Uterus (tissue), 2 donors: ENCODE measurements at regions not wholly inside any gene's neighbourhood (a gene's known extent, or its start where the extent isn't known, plus 50 kb on each side); places are given as distances from the start of the nearest gene placed in this dataset.

Source experiments
- POLR2A ChIP-seq, 2 donors: fragments of 450-650 bp; IDR thresholded peaks; one replicate each; pipeline ENCODE4 v1.6.1; 2016; ENCODE audit warnings: antibody characterized with exemption in 2 of 2, mild to moderate bottlenecking in 1 of 2, moderate library complexity in 1 of 2
- TF ChIP-seq, protein P1 (sequence below), 4 experiments: fragments of 200-600 bp in 2 of 4; fragments of 450-650 bp in 2 of 4; sonication (generic) in 2 of 4; IDR thresholded peaks; one replicate each; pipeline ENCODE4 v1.5.1; 2016 to 2019; ENCODE audit warnings: antibody characterized with exemption in 4 of 4, mild to moderate bottlenecking in 2 of 4, moderate library complexity in 1 of 4

DNA sequence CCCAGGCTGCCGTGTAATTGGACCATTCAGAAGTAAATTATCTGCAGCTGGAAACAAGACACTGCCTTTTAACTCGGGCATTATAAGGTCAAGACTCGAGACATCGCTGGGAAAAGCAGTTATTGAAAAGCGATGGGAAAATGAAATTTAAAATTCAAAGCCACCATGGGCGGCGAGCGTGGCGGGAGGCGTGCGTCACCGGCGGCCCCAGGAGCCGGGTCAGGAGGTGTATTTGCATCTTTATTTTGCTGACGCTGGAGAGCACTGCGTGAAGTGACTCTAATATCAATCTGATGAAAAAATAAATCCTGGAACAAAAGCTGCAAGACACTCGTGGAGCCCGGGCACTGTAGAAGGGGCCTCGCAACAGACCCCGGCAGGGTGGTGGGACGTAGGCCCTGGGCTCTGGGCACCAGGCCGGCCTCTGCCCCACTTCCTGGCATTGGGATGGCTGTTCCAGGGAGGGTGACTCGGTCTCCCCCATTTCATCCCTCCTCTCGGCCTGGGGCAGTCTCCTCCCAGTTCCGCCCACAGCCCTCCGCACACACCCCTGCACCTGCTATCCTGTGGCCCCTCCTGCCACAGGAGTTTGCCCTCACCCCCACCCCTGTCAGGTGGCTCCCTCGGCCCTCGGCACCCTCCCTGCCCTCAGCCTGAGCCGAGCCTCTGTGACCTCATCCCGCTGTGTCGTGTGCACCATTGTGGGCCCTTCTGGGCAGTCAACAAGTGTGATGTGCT is 196.2 kb downstream of the KIF26A start:
- TF ChIP-seq, protein P1, sequence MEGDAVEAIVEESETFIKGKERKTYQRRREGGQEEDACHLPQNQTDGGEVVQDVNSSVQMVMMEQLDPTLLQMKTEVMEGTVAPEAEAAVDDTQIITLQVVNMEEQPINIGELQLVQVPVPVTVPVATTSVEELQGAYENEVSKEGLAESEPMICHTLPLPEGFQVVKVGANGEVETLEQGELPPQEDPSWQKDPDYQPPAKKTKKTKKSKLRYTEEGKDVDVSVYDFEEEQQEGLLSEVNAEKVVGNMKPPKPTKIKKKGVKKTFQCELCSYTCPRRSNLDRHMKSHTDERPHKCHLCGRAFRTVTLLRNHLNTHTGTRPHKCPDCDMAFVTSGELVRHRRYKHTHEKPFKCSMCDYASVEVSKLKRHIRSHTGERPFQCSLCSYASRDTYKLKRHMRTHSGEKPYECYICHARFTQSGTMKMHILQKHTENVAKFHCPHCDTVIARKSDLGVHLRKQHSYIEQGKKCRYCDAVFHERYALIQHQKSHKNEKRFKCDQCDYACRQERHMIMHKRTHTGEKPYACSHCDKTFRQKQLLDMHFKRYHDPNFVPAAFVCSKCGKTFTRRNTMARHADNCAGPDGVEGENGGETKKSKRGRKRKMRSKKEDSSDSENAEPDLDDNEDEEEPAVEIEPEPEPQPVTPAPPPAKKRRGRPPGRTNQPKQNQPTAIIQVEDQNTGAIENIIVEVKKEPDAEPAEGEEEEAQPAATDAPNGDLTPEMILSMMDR (IDR thresholded peaks at IDR 0.05), result no peak
- no peak for TF ChIP-seq POLR2A (IDR thresholded peaks at IDR 0.05)
